Hematopoietic multipotent progenitor cell (in vitro differentiated cells): ENCODE measurements at regions not wholly inside any gene's neighbourhood (a gene's known extent, or its start where the extent isn't known, plus 50 kb on each side); places are given as distances from the start of the nearest gene placed in this dataset.
"Not testable (repeated sequence)": the region's sequence is repeated elsewhere in the genome, so short reads cannot be mapped to it uniquely, and the experiment has no call there.

ENCODE experiments used
- DNase-seq, 3 donors: peaks; one replicate each; pipeline ENCODE4 v3.0.0-alpha.2; 2011 to 2015; ENCODE audit warnings: low read depth in 2 of 3, low spot score in 2 of 3

DNA sequence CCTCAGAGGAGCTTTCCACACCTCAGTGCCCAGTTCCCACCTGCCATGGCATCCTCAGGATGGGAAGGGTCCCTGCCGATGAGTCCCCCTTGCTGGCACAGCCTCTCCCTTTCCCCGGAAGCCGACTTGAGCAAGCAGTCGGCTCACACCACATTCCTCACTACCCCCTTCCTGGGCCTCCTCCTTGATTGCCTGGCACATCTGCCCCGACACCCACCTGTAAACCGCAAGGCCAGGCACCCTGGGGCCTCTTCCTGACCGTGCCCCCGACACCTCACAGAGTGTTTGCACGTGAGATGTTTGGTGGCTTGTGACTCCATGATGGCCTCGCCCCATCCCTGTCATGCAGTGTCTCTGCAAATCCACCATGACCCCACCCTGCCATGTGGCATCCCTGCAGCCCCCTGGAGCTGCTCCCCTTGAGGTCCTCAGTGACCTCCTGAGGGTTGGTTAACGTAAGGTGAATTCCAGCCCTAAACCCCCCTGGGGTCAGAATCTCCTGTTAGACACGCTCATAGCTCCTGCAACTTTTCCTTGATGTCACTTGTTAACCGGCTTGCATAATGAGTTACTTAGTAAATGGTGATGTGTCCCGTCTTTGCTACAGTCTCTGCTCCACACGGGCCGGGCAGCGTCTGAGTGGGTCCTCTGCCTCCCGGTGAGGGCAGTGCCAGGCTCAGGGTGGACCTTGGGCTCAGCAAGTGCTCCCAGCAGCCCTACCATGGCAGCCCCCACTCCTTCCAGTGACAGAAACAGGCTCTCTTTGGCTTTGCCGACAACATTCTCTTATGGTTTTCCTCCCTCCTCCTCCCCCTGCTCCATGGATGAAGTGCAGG is 115.9 kb upstream of the FRMD1 start:
- no peak for DNase-seq

DNA sequence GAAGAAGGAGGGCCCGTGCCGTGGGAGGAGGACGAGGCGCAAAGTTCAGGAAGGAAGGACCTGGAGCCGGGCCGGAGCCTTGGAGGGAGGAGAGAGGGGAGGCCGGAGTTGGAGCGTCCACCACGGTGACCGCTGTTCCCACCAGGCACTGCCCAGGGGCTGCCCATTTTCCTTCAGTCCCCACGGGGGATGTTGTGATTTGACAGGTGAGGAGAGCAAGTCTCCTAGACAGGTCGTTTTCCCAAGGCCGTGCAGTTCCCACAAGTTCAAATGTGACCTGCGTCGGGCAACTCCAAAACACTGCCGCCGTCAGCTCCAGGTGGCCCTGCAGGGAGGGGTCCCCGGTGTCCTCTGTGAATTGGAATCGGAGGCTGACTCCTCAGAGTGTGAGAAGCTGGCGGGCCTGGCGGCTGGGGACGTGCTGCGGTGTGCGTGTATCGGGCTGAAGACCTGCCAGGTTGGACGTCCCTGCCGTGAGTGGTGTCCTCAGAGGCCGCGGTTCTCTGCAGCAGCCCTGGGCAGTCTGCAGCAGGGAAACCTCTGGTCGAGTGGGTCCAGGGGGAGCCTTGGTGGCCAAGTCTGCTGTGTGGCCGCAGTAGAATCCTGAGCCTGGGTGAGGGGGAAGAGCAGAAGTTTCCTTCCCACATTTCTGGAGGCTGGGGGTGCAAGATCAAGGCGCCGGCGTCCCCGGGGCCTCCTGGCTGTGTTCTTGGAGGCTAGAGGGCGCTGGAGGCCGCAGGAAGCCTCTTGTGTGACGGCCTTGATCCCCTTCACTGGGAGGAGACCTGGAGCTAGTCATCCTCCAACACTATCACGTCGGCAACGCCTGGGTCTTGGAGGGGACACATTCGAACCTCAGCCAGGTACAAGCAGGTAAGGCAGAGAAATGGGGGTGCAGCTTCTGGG is 115.1 kb upstream of the FRMD1 start:
- DNase-seq = no peak

- no peak for DNase-seq
Observed at GRCh38 chr6:168192901-168193815, 114.1 kb upstream of the FRMD1 start.

DNA sequence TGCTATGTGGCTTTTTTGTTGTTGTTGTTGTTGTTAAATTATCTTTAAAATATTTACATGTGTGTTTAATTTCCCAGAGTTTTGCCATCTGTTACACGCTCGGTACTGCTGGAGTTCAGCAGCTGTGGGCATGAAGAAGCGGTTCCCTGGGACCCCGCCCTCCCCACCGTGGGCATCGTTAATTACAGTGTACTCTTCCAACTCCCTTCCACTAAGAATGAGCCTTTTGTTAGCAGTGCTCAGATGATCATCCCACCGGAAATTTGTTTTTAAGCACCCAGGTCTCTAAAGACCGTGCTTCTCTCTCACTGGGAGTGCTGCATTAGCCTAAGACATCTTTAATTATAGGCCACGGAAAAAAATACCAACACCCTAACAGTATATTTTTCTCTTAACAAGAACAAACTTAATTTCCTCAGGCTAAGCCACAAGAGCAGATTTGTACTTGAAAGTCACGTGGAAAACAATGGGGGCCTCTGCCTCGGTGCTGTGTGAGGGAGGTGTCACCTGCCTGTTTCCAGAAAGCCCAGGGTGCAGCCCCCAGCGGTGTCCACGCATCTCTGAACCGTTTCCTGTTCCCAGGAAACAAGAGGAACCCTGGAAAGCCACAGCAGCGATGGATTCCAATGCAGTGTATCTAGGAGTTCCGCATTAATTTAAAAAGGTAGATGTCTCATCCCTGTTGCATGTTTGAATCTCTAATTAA is 113.3 kb upstream of the FRMD1 start:
- no peak for DNase-seq

DNA sequence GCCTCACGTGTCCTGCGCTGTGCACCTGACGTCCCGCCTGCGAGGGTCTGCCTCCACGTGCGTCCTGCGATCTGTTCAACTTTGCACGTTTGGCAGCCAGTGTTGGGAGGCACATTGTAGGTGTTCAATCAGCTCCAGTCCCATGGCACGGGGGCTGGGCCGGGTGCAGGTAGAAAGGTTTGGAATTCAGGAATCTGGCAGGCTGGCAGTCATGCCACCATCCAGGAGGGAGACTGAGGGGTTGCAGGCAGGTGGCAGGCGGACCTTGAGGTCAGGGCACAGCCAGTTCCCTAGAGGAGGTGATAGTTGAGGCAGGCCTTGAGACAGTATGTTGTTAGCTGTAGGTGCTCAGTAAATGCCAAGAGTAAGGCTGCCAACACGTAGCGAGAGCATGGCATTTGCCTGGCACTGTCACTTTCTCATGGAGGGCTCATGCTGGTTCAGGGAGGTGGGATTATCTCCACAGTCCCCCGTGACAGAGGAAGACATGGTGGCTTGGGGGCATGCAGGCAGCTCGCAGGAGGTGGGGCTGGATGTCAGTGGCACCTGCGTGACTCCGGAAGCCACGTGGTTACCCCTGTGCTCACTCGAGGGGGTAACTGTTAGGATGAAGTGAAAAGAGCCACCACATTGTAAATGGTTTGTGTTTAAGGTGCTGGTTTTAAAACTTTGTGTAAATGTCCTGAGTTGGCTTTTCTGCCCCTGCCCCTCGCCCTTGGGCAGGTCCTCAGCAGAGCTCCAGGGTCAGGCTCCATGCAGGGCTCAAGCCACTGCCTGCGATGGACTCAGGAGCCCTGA is 111.8 kb upstream of the FRMD1 start:
- DNase-seq = no peak

DNA sequence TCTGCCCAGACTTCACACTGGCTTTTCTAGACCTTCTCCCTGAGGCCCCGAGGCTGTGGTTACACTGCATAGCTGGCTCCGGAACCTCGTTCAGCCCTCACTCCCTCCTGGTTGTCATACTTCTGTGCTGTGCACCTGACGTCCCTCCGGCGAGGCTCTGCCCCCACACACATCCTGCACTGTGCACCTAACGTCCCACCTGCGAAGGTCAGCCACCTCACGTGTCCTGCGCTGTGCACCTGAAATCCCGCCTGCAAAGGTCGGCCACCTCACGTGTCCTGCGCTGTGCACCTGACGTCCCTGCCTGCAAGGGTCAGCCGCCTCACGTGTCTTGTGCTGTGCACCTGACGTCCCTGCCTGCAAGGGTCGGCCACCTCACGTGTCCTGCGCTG is 111.0 kb upstream of the FRMD1 start:
- DNase-seq = no peak

- no peak for DNase-seq
Observed at GRCh38 chr6:168189200-168190013, 110.4 kb upstream of the FRMD1 start.

DNA sequence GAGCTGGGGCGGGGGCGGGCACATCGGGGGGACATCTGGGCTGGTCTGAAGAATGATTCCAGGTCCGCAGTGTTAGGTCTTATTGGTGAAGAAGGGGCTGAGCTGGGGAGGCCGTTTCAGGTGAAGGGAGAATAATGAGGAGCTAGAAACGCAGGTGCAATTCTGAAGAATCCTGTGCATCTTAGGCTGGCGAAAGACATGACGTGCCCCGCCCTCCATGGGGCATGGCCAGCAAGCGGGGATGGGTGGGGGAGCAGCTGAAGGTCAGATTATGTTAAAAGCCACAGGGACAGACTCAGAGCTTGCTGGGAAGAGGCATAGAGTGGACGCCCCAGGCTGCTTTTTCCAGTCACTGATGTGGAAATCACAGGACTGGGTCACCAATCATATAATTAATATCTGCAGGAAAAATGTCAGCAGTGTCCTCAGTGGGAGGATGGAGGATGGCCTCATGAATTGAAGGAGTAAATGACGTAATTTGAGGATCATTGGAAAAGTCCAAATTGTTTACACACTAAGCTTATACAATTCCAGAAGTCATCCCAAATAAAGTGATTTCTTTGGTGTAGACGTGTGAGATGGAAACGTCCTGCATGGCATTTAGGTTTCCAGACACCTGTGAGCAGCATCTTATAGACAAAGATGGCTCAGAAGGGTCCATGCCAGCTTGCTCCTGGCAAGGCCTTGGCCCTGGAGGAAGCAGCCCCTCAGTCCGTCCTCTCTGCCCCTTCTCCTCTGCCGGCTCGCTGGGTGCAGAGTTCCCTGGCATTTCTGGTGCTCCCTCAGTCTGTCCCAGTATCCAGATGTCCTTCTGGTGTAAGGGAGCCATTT is 109.6 kb upstream of the FRMD1 start:
- DNase-seq = no peak

GRCh38 chr6:168186438-168186837 is 107.4 kb upstream of the FRMD1 start:
- no peak for DNase-seq

GRCh38 chr6:168186018-168186417 is 107.0 kb upstream of the FRMD1 start:
- DNase-seq = not testable (repeated sequence)

GRCh38 chr6:168184701-168185100 is 105.7 kb upstream of the FRMD1 start:
- DNase-seq = no peak

DNA sequence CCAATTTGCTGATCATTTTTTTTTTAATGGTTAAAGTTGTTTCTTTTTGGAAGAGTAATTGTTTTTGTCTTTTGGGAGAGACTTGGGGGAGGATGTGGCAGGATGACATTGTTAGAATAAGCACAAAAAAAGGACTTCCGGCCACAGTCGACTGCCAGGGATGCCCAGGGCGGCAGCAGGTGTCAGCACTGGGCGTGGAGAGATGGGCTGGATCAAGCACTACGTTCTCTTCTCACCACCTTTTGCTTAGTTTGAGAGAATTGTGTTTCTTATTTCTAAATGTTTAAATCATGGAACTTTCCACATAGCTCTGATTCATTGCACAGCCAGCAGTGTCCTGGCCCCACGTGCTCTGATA is 104.6 kb upstream of the FRMD1 start:
- DNase-seq = no peak

GRCh38 chr6:168182908-168183612 is 104.0 kb upstream of the FRMD1 start:
- no peak for DNase-seq

- no peak for DNase-seq
Observed at GRCh38 chr6:168182366-168182765, 103.4 kb upstream of the FRMD1 start.

- DNase-seq = no peak
Observed at GRCh38 chr6:168181876-168182275, 102.9 kb upstream of the FRMD1 start.

DNA sequence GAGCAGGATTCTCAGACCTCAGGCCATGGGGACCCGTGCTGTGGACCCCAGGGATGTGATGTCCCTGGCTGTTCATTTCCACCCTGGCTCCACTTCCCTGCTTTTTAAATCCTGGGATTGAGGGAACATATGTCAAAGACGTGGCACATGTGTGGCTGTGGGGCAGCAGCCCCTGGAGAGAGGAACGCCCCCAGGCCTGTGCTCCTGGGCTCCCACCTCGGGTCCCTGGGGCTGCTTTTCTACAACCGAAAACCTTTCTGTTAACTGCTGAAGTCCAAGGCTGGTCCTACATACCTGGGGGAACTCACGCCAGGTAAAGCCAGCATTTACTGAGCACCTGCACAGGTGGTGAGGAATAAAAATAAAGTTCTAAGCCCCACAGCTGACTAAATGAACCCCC is 102.3 kb upstream of the FRMD1 start:
- DNase-seq = no peak

GRCh38 chr6:168180548-168181011 is 101.6 kb upstream of the FRMD1 start:
- DNase-seq = no peak
